ENCODE measurements at regions not wholly inside any gene's neighbourhood (a gene's known extent, or its start where the extent isn't known, plus 50 kb on each side); places are given as distances from the start of the nearest gene placed in this dataset.

DNA sequence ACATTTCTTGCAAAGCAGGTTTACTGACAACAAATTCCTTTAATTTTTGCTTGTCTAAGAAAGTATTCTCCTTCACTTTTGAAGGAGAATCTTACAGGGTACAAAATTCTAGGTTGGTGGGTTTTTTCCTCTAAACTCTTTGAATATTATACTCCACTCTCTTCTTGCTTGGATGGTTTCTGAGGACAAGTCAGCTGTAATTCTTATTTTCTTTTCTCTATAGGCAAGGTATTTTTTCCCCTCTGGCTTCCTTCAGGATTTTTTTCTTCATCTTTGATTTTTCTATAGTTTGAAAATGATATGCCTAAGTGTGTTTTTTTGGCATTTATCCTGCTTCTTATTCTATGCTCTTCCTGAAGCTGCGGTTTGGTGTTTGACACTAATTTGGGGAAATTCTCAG lies 112.5 kb upstream of the HIVEP1 start:
- TF ChIP-seq, protein P1, sequence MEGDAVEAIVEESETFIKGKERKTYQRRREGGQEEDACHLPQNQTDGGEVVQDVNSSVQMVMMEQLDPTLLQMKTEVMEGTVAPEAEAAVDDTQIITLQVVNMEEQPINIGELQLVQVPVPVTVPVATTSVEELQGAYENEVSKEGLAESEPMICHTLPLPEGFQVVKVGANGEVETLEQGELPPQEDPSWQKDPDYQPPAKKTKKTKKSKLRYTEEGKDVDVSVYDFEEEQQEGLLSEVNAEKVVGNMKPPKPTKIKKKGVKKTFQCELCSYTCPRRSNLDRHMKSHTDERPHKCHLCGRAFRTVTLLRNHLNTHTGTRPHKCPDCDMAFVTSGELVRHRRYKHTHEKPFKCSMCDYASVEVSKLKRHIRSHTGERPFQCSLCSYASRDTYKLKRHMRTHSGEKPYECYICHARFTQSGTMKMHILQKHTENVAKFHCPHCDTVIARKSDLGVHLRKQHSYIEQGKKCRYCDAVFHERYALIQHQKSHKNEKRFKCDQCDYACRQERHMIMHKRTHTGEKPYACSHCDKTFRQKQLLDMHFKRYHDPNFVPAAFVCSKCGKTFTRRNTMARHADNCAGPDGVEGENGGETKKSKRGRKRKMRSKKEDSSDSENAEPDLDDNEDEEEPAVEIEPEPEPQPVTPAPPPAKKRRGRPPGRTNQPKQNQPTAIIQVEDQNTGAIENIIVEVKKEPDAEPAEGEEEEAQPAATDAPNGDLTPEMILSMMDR (IDR thresholded peaks at IDR 0.05), result no peak
- no peak for TF ChIP-seq EZH2 (IDR thresholded peaks at IDR 0.05; ENCODE audit: borderline replicate concordance, insufficient read depth, low read depth, low read length, poor library complexity, severe bottlenecking)
